Lower leg skin (tissue), 3 donors: ENCODE measurements at regions not wholly inside any gene's neighbourhood (a gene's known extent, or its start where the extent isn't known, plus 50 kb on each side); places are given as distances from the start of the nearest gene placed in this dataset.

Experiments used
- CTCF ChIP-seq, 3 donors: fragments of 450-650 bp; IDR thresholded peaks; one replicate each; pipeline ENCODE4 v1.5.1; 2016; ENCODE audit warnings: antibody characterized with exemption in 3 of 3, mild to moderate bottlenecking in 3 of 3, moderate library complexity in 2 of 3
- POLR2A ChIP-seq, 2 donors: fragments of 450-650 bp; IDR thresholded peaks; one replicate each; pipeline ENCODE4 v1.6.1; 2016 to 2017; ENCODE audit warnings: antibody characterized with exemption in 2 of 2, mild to moderate bottlenecking in 1 of 2, moderate library complexity in 1 of 2

- TF ChIP-seq POLR2A (IDR thresholded peaks at IDR 0.05) (no peak), CTCF (IDR thresholded peaks at IDR 0.05) (no peak)
These were observed 111.2 kb upstream of the ADO start for GRCh38 chr10:62693306-62693705.
